ENCODE measurements at regions not wholly inside any gene's neighbourhood (a gene's known extent, or its start where the extent isn't known, plus 50 kb on each side); places are given as distances from the start of the nearest gene placed in this dataset.

DNA sequence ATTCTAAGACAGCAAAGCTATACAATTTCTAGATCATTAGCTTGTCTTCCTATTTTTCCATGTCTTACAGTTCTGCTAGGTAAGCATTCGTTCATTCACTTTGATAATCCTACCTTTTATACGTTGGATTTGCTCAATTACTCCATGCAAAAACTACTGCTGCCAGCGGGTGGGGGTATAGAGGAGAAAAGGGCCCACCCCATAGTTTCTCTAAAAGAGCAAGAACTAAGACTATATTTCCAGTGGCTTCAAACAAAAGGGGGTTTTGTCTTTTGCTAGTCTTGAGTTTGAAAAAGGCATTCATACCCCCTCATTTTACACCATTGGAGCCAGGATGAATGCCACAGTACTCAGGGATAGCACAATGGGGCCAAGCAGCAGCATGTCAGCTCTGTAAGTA, 155.7 kb downstream of the WT1 start:
- no peak for DNase-seq

- DNase-seq = no peak
These were observed 155.0 kb downstream of the WT1 start for GRCh38 chr11:32280339-32280738.

DNA sequence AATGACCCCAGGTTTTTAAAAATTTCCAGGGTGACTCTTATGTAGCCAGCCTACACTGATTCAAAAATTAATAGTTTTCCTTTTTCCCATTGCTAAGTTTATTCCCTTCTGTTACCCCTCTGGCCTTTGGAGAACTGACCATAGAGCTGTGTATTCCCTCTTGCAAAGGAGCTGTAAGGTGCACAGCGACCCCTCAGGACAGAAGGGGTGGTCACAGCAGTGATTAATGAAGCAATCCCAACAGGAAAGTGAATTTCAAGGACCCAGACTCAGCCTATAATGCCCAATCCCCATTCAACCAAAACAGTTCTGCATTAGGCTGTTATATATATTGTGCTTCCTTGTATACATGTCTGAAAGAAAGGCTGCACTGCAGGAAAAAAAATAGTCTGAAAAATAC, 147.1 kb downstream of the WT1 start:
- no peak for DNase-seq

- no peak for DNase-seq
These were observed 145.6 kb downstream of the WT1 start for GRCh38 chr11:32289701-32290100.

GRCh38 chr11:32290783-32291182, 144.6 kb downstream of the WT1 start:
- no peak for DNase-seq

DNA sequence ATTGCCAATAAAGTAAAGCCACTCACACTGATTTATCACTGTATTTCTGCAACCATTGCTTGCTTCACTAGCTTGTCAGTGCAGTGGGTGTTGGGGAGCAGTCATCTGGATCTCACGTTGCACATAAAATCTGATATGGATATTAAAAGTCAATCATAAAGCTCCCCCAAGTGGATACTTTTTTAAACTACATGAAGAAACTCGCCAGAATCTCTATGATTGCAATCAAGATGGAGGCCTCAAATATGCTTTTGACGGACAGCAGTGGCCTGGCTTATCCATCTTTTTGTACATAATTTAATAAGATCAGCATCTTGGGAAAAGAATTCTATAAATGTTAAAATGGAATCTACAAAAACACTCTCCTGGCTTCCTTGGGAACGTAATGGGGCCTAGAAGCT, 137.7 kb downstream of the WT1 start:
- DNase-seq = peak; percentile 64

GRCh38 chr11:32302826-32303225, 132.5 kb downstream of the WT1 start:
- no peak for DNase-seq

- DNase-seq = no peak
These were observed 130.8 kb downstream of the WT1 start for GRCh38 chr11:32304521-32304920.

- no peak for DNase-seq
These were observed 129.9 kb downstream of the WT1 start for GRCh38 chr11:32305460-32305859.

DNA sequence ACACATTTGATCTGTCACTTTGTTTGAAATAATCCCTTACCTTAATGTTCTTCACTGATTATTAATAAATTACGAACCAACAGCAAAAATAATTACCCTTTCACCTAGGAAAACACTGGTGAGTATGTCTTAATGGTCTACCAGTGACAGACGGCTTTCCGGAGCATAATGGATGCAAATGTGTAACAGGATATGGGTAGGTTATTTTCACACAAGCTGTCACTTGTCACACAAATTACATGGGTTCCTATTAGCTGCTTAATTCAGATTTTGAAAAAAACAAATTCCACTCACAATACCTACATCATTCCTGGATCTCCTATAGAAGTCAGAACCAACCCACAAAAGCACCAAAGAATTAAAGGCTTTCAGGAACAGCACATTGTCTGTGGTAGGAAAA, 127.9 kb downstream of the WT1 start:
- DNase-seq = no peak

- no peak for DNase-seq
These were observed 127.4 kb downstream of the WT1 start for GRCh38 chr11:32307913-32308312.

- no peak for DNase-seq
These were observed 125.7 kb downstream of the WT1 start for GRCh38 chr11:32309530-32310213.

- no peak for DNase-seq
These were observed 125.1 kb downstream of the WT1 start for GRCh38 chr11:32310214-32310601.

DNA sequence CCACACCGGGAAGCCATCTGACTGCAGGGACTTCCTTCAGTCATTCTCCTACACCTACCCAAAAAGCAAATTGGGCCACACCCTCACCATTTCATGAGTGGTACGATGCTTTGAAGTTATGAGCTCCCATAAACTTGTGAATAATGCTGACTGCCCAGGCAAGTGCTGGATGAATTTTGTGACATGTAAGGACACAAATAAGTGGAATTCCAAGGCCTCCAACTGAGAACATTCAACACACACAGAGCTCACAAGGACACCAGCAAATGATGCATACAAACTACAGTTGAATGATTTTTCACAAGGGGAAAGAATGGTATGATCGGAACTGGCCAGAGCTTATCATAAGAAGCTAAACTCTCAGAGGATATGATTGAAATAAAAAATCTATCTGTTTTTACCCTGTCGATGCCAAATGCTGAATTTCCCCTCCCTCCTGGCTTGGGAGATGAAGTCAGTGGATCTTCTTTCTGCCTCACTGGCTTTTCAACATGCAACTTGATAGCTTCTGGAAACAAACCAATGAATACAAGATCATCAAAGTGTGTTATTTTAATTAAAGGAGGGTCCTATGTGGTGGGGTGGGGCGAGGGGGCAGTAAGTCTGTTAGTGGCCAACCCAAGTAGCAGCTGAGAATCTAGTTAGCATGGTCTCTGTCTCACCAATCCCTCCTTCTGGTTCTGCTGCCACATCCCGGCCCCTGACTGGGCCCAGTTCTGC, 123.8 kb downstream of the WT1 start:
- DNase-seq = no peak

DNA sequence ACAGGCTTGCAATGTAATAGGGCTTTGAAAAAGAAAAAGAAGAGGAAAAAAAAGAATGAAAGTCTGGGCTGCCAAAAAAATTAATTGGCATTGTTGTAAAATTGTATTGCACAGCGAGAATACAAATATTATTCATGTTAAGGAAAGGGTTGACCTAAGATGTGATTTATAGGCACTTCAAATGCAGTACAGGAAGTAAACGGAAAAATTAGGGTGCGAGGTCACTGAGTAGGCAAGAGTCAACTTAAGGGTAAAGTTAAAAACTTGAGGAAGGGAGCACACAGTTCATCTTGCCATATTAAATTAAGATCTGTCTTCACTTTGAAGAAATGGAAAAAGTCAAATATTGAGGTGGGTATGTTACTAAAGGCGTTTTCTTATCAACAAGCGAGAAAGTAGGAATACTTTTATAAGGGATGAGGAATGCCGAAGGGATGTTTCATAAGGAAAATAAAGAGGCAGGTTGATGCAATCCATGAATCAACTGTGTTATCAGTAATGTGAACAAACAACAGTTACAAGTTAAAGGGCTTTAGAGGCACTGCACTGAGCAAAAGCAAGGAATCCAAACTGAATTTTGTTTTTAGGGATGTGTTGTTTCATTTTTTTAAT, 123.0 kb downstream of the WT1 start:
- DNase-seq = no peak

- peak; percentile 81 for DNase-seq
These were observed 122.4 kb downstream of the WT1 start for GRCh38 chr11:32312865-32313403.

GRCh38 chr11:32313477-32313876, 121.9 kb downstream of the WT1 start:
- no peak for DNase-seq

DNA sequence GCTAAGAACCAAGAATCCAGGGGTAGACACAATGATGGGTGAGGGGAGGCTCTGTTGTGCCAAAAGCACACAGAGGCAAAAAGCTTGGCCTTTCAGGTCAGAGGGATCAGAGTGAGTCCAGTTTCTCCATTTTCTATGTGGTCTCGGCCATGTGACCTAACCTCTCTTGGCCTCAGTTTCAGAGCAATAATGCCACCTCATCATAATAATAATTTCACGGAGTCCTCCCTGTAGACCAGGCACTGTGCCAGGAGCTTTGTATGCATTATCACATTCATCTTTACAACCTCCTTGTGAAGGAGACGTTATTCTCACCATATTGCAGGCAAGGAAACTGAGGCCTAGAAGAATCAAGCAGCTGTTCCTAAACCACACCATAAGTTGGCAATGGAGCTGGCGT, 120.2 kb downstream of the WT1 start:
- DNase-seq = no peak

- DNase-seq = no peak
These were observed 119.1 kb downstream of the WT1 start for GRCh38 chr11:32316232-32316631.

- peak; percentile 52 for DNase-seq
These were observed 118.3 kb downstream of the WT1 start for GRCh38 chr11:32316858-32317642.

DNA sequence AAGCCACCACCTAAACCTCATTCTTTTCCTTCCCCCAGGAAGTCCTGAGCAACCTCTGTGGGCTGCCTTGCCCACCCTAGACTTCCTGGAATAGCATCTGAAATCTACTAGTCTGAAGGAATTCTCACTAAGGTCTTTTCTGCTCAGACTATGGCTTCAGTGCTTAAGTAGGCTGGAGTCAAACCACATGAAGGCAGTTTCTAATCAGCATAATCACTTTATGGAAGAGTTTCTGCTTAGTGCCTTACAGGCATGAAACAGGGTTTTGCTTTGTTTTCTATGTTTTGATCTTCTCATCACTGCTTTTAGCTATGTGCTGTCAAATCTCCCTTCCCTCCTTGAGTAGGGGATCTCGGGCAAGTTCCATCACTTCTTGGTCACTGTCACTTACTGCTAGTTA, 117.7 kb downstream of the WT1 start:
- DNase-seq = no peak

GRCh38 chr11:32318071-32319055, 117.0 kb downstream of the WT1 start:
- DNase-seq = no peak
